Ovary (tissue), 3 donors: ENCODE measurements at regions not wholly inside any gene's neighbourhood (a gene's known extent, or its start where the extent isn't known, plus 50 kb on each side); places are given as distances from the start of the nearest gene placed in this dataset.

ENCODE experiments used
- CTCF ChIP-seq, 3 donors: fragments of 450-650 bp in 2 of 3; fragments of 200-600 bp in 1 of 3; IDR thresholded peaks; one replicate each; pipeline versions ENCODE4 v1.5.1 to v1.8.0; 2016 to 2022; ENCODE audit warnings: antibody characterized with exemption in 3 of 3, mild to moderate bottlenecking in 1 of 3
- EP300 ChIP-seq: sonication (generic); formaldehyde crosslinking; IDR thresholded peaks from one replicate; pipeline ENCODE4 v1.6.1; 2017; ENCODE audit warnings: antibody characterized with exemption
- POLR2A ChIP-seq: fragments of 450-650 bp; IDR thresholded peaks from one replicate; pipeline ENCODE4 v1.6.1; 2017; ENCODE audit warnings: antibody characterized with exemption, mild to moderate bottlenecking, moderate library complexity
- donor health status: DM: no; HTN: no; CAD: no.

GRCh38 chr1:38448893-38449292, 402.3 kb upstream of the POU3F1 start:
- TF ChIP-seq CTCF (IDR thresholded peaks at IDR 0.05) (no peak), POLR2A (no peak), EP300 (no peak)
